ENCODE measurements at regions not wholly inside any gene's neighbourhood (a gene's known extent, or its start where the extent isn't known, plus 50 kb on each side); places are given as distances from the start of the nearest gene placed in this dataset.
A peak's percentile ranks its signal among the peaks of the same experiment; 100 is the strongest.

- Mint-ChIP-seq H3K27me3 (ENCODE audit: low read depth in 3 of 3) (peaks cover 0 to 1% (median 0%) of the 10 kb centered on the region in 3 donors), H3K4me3 (no peak overlapping the region), H3K27ac (no peak overlapping the region), H3K9me3 (peaks cover 0 to 5% (median 0%) of the 10 kb centered on the region in 7 donors), H3K4me1 (no peaks in the 10 kb centered on the region), H3K36me3 (no peaks in the 10 kb centered on the region)
- no peaks in the 10 kb centered on the region for H3K9me3 ChIP-seq (replicated peaks in 1 of 2; ENCODE audit: control insufficient read depth in 1 of 2, insufficient read depth in 1 of 2, low read length in 2 of 2)
- intact Hi-C loops (cut with micrococcal nuclease): no loop called here
- H3K4me1 ChIP-seq (ENCODE audit: control insufficient read depth in 1 of 2, insufficient read depth in 2 of 2, low read length in 2 of 2): no peaks in the 10 kb centered on the region
- no peak overlapping the region for H3K4me3 ChIP-seq (replicated peaks in 1 of 3; ENCODE audit: low read depth in 2 of 3, low read length in 3 of 3)
- H4K20me1 ChIP-seq (ENCODE audit: insufficient read depth, low read length): no peaks in the 10 kb centered on the region
- no peak for TF ChIP-seq CTCF (IDR thresholded peaks at IDR 0.05)
- H3K4me2 ChIP-seq (replicated peaks; ENCODE audit: extremely low read depth, low read length, poor library complexity, severe bottlenecking): no peak overlapping the region
- no peaks in the 10 kb centered on the region for H3K79me2 ChIP-seq (ENCODE audit: insufficient read depth, low read length)
- no peak overlapping the region for H3K27ac ChIP-seq (ENCODE audit: low read depth in 1 of 2, low read length in 2 of 2)
- no peaks in the 10 kb centered on the region for H3K36me3 ChIP-seq (replicated peaks in 1 of 2; ENCODE audit: control insufficient read depth in 1 of 2, insufficient read depth in 2 of 2, low read length in 2 of 2)
- no peak overlapping the region for H2AFZ ChIP-seq (ENCODE audit: insufficient read depth, low read depth, low read length, poor library complexity, severe bottlenecking)
- no CpG with 5 or more reads among the region's 3 CpGs for WGBS (ENCODE audit: insufficient coverage)
- H3K27me3 ChIP-seq (ENCODE audit: control insufficient read depth in 2 of 2, insufficient read depth in 2 of 2, low read length in 2 of 2): no peaks in the 10 kb centered on the region
- no peak for DNase-seq
- H3K9ac ChIP-seq (ENCODE audit: insufficient read depth, low read length, poor library complexity, severe bottlenecking): no peak overlapping the region
These were observed 335.7 kb upstream of the PHF14 start for GRCh38 chr7:10637991-10638390.

GRCh38 chr7:10643545-10643944, 330.1 kb upstream of the PHF14 start:
- Histone ChIP-seq H3K4me1 (ENCODE audit: control insufficient read depth in 1 of 2, insufficient read depth in 2 of 2, low read length in 2 of 2) (peaks cover 6 to 12% of the 10 kb centered on the region in 2 donors), H2AFZ (ENCODE audit: insufficient read depth, low read depth, low read length, poor library complexity, severe bottlenecking) (peak overlapping the region; percentile 21), H3K27me3 (ENCODE audit: control insufficient read depth in 2 of 2, insufficient read depth in 2 of 2, low read length in 2 of 2) (no peaks in the 10 kb centered on the region), H3K27ac (ENCODE audit: low read depth in 1 of 2, low read length in 2 of 2) (no peak overlapping the region), H3K4me2 (replicated peaks; ENCODE audit: extremely low read depth, low read length, poor library complexity, severe bottlenecking) (no peak overlapping the region), H3K79me2 (ENCODE audit: insufficient read depth, low read length) (no peaks in the 10 kb centered on the region), H4K20me1 (ENCODE audit: insufficient read depth, low read length) (no peaks in the 10 kb centered on the region), H3K36me3 (replicated peaks in 1 of 2; ENCODE audit: control insufficient read depth in 1 of 2, insufficient read depth in 2 of 2, low read length in 2 of 2) (no peaks in the 10 kb centered on the region), H3K4me3 (replicated peaks in 1 of 3; ENCODE audit: low read depth in 2 of 3, low read length in 3 of 3) (no peak overlapping the region), H3K9ac (ENCODE audit: insufficient read depth, low read length, poor library complexity, severe bottlenecking) (no peak overlapping the region), H3K9me3 (replicated peaks in 1 of 2; ENCODE audit: control insufficient read depth in 1 of 2, insufficient read depth in 1 of 2, low read length in 2 of 2) (no peaks in the 10 kb centered on the region)
- no peak for TF ChIP-seq CTCF (IDR thresholded peaks at IDR 0.05)
- Mint-ChIP-seq H3K27me3 (ENCODE audit: low read depth in 3 of 3) (peaks cover 0 to 2% (median 0%) of the 10 kb centered on the region in 3 donors), H3K9me3 (peaks cover 1 to 5% (median 3%) of the 10 kb centered on the region in 7 donors), H3K27ac (peak overlapping the region in 1 of 7 donors; percentile 8), H3K4me3 (no peak overlapping the region), H3K4me1 (peaks cover 14% of the 10 kb centered on the region), H3K36me3 (peaks cover 0 to 2% of the 10 kb centered on the region in 2 donors)
- intact Hi-C loops (cut with micrococcal nuclease): no loop called here
- WGBS (ENCODE audit: insufficient coverage): 78% methylated on average over 1 of the region's 2 CpGs
- no peak for DNase-seq
